Mesenchymal stem cell (in vitro differentiated cells and primary cell): ENCODE measurements at regions not wholly inside any gene's neighbourhood (a gene's known extent, or its start where the extent isn't known, plus 50 kb on each side); places are given as distances from the start of the nearest gene placed in this dataset.

ENCODE experiments used
- DNase-seq: peaks from one replicate; pipeline ENCODE4 v3.0.0-alpha.2; 2013
- H2AFZ ChIP-seq: one replicate; pipeline ENCODE4 v1.6.1; 2013; ENCODE audit warnings: low read depth, mild to moderate bottlenecking, control low read depth, inconsistent platforms, low read length, moderate library complexity
- H2AK5ac ChIP-seq: 2 replicates; pipeline ENCODE4 v1.6.1; 2013; ENCODE audit warnings: low read length, moderate library complexity, mild to moderate bottlenecking, inconsistent platforms; ENCODE audit not compliant: severe bottlenecking
- H2BK120ac ChIP-seq: one replicate; pipeline ENCODE4 v1.6.1; 2013; ENCODE audit warnings: low read depth, mild to moderate bottlenecking, inconsistent platforms, low read length, moderate library complexity
- H2BK12ac ChIP-seq, 2 experiments: one replicate each; pipeline ENCODE4 v1.6.1; 2013; ENCODE audit warnings: inconsistent platforms in 2 of 2, low read length in 2 of 2, mild to moderate bottlenecking in 2 of 2, moderate library complexity in 2 of 2, control low read depth in 1 of 2
- H2BK15ac ChIP-seq: one replicate; pipeline ENCODE4 v1.6.1; 2013; ENCODE audit warnings: mild to moderate bottlenecking, low read depth, inconsistent platforms; ENCODE audit not compliant: poor library complexity, severe bottlenecking
- H2BK5ac ChIP-seq: 2 replicates; pipeline ENCODE4 v1.6.1; 2013; ENCODE audit warnings: low read depth, mild to moderate bottlenecking, low read length, control low read depth, inconsistent platforms; ENCODE audit not compliant: poor library complexity, severe bottlenecking
- H3K14ac ChIP-seq, 2 experiments: one replicate each; pipeline ENCODE4 v1.6.1; 2013; ENCODE audit warnings: inconsistent platforms in 2 of 2, low read length in 2 of 2, control low read depth in 1 of 2, mild to moderate bottlenecking in 1 of 2, moderate library complexity in 1 of 2
- H3K18ac ChIP-seq, 2 experiments: one replicate each; pipeline ENCODE4 v1.6.1; 2013; ENCODE audit warnings: inconsistent platforms in 2 of 2, low read length in 2 of 2, control low read depth in 1 of 2, low read depth in 1 of 2, mild to moderate bottlenecking in 1 of 2
- H3K23ac ChIP-seq, 2 experiments: one replicate each; pipeline ENCODE4 v1.6.1; 2013; ENCODE audit warnings: inconsistent platforms in 2 of 2, low read length in 2 of 2, mild to moderate bottlenecking in 2 of 2, moderate library complexity in 2 of 2, control low read depth in 1 of 2
- H3K27ac ChIP-seq: 2 replicates; pipeline ENCODE4 v1.5.1; 2013; ENCODE audit warnings: mild to moderate bottlenecking, moderate library complexity, low read length, control low read depth, inconsistent platforms; ENCODE audit not compliant: poor library complexity, severe bottlenecking
- H3K27me3 ChIP-seq, 2 experiments: 2 replicates each; pipeline versions ENCODE4 v1.6.1 to v1.7.0; 2013; ENCODE audit warnings: low read length in 2 of 2, mild to moderate bottlenecking in 2 of 2, moderate library complexity in 2 of 2, control low read depth in 1 of 2, inconsistent platforms in 1 of 2; ENCODE audit not compliant: control insufficient read depth in 1 of 2, insufficient read depth in 1 of 2
- H3K36me3 ChIP-seq, 2 experiments: 2 replicates each; pipeline versions ENCODE4 v1.6.1 to v1.7.0; 2013; ENCODE audit warnings: low read length in 2 of 2, control low read depth in 1 of 2, inconsistent platforms in 1 of 2, low read depth in 1 of 2, mild to moderate bottlenecking in 1 of 2; ENCODE audit not compliant: insufficient read depth in 2 of 2, control insufficient read depth in 1 of 2
- H3K4ac ChIP-seq, 2 experiments: one replicate each; pipeline ENCODE4 v1.6.1; 2013; ENCODE audit warnings: inconsistent platforms in 2 of 2, low read length in 2 of 2, mild to moderate bottlenecking in 2 of 2, moderate library complexity in 2 of 2, control low read depth in 1 of 2, low read depth in 1 of 2
- H3K4me1 ChIP-seq: 2 replicates; pipeline ENCODE4 v1.6.1; 2013; ENCODE audit warnings: low read depth, low read length, control low read depth; ENCODE audit not compliant: control insufficient read depth, insufficient read depth
- H3K4me2 ChIP-seq: 2 replicates; pipeline ENCODE4 v1.6.1; 2013; ENCODE audit warnings: low read length, mild to moderate bottlenecking, inconsistent platforms; ENCODE audit not compliant: poor library complexity, severe bottlenecking
- H3K4me3 ChIP-seq, 2 experiments: 2 replicates each; pipeline versions ENCODE4 v1.5.1 to v1.7.0; 2013; ENCODE audit warnings: low read length in 2 of 2, mild to moderate bottlenecking in 2 of 2, control low read depth in 1 of 2, low read depth in 1 of 2; ENCODE audit not compliant: insufficient read depth in 1 of 2
- H3K79me1 ChIP-seq: replicated peaks from 2 replicates; pipeline ENCODE4 v1.6.1; 2013; ENCODE audit warnings: mild to moderate bottlenecking, control low read depth, low read length, inconsistent platforms; ENCODE audit not compliant: poor library complexity, severe bottlenecking
- H3K9ac ChIP-seq: 2 replicates; pipeline ENCODE4 v1.7.0; 2013; ENCODE audit warnings: mild to moderate bottlenecking, low read length, moderate library complexity
- H3K9me3 ChIP-seq: 2 replicates; pipeline ENCODE4 v1.7.0; 2013; ENCODE audit warnings: mild to moderate bottlenecking, low read length; ENCODE audit not compliant: control insufficient read depth
- H4K8ac ChIP-seq: one replicate; pipeline ENCODE4 v1.6.1; 2013; ENCODE audit warnings: inconsistent platforms, mild to moderate bottlenecking, low read length, moderate library complexity
- H4K91ac ChIP-seq: one replicate; pipeline ENCODE4 v1.6.1; 2013; ENCODE audit warnings: mild to moderate bottlenecking, low read length, inconsistent platforms
- WGBS: methylation state at CpG from one replicate; pipeline ENCODE4 v1.1.7; 2013; ENCODE audit warnings: mixed read lengths; 5-methylcytosine and 5-hydroxymethylcytosine counted together

- H3K27ac ChIP-seq = no peak overlapping the region
Observed at GRCh38 chr1:14511166-14511680, 87.3 kb upstream of the KAZN start.

GRCh38 chr1:14511796-14512585, 86.5 kb upstream of the KAZN start:
- Histone ChIP-seq H2BK5ac (no peak overlapping the region), H4K8ac (no peak overlapping the region), H2BK120ac (no peak overlapping the region), H2BK15ac (no peak overlapping the region), H3K27ac (no peak overlapping the region), H4K91ac (no peak overlapping the region), H3K4ac (no peak overlapping the region), H3K18ac (no peak overlapping the region), H3K36me3 (no peaks in the 10 kb centered on the region), H3K14ac (no peak overlapping the region), H3K9me3 (no peaks in the 10 kb centered on the region), H3K23ac (no peak overlapping the region), H3K79me1 (no peaks in the 10 kb centered on the region), H2BK12ac (no peak overlapping the region), H3K4me2 (no peak overlapping the region), H2AK5ac (no peak overlapping the region), H3K9ac (no peak overlapping the region), H3K4me1 (no peaks in the 10 kb centered on the region), H2AFZ (no peak overlapping the region), H3K27me3 (no peaks in the 10 kb centered on the region), H3K4me3 (no peak overlapping the region)
- WGBS = 73% methylated on average over 12 of the region's 14 CpGs
- no peak for DNase-seq

More at GRCh38 chr1:14511166-14511680, 87.3 kb upstream of the KAZN start:
- Histone ChIP-seq H3K23ac (no peak overlapping the region), H3K4me3 (no peak overlapping the region), H3K27me3 (no peaks in the 10 kb centered on the region), H3K9me3 (no peaks in the 10 kb centered on the region), H4K8ac (no peak overlapping the region), H3K18ac (no peak overlapping the region), H2AFZ (no peak overlapping the region), H3K79me1 (no peaks in the 10 kb centered on the region), H3K4ac (no peak overlapping the region), H3K4me2 (no peak overlapping the region), H2AK5ac (no peak overlapping the region), H2BK120ac (no peak overlapping the region), H2BK5ac (no peak overlapping the region), H4K91ac (no peak overlapping the region), H3K9ac (no peak overlapping the region), H3K14ac (no peak overlapping the region), H3K4me1 (no peaks in the 10 kb centered on the region), H2BK15ac (no peak overlapping the region), H3K36me3 (no peaks in the 10 kb centered on the region), H2BK12ac (no peak overlapping the region)
- WGBS = 100% methylated on average over 1 of the region's 2 CpGs
- no peak for DNase-seq

GRCh38 chr1:14513111-14513510, 85.4 kb upstream of the KAZN start:
- Histone ChIP-seq H4K91ac (no peak overlapping the region), H3K4me1 (no peaks in the 10 kb centered on the region), H3K23ac (no peak overlapping the region), H3K18ac (no peak overlapping the region), H3K27me3 (no peaks in the 10 kb centered on the region), H2BK120ac (no peak overlapping the region), H2AFZ (no peak overlapping the region), H3K9ac (peak overlapping the region; percentile 11), H3K14ac (no peak overlapping the region), H2BK15ac (no peak overlapping the region), H3K4ac (no peak overlapping the region), H2AK5ac (no peak overlapping the region), H4K8ac (no peak overlapping the region), H3K9me3 (no peaks in the 10 kb centered on the region), H2BK5ac (no peak overlapping the region), H3K79me1 (no peaks in the 10 kb centered on the region), H3K27ac (no peak overlapping the region), H3K4me3 (no peak overlapping the region), H3K4me2 (no peak overlapping the region), H3K36me3 (no peaks in the 10 kb centered on the region), H2BK12ac (no peak overlapping the region)
- DNase-seq = no peak
- 89% methylated on average over 7 of the region's 7 CpGs for WGBS

GRCh38 chr1:14514739-14515138, 83.7 kb upstream of the KAZN start:
- H2BK12ac ChIP-seq = no peak overlapping the region
- H3K79me1 ChIP-seq = no peaks in the 10 kb centered on the region
- H2BK15ac ChIP-seq = no peak overlapping the region
- H3K27me3 ChIP-seq = no peaks in the 10 kb centered on the region
- no peaks in the 10 kb centered on the region for H3K36me3 ChIP-seq
- H3K4me2 ChIP-seq = no peak overlapping the region
- H2AK5ac ChIP-seq = no peak overlapping the region
- H3K4me3 ChIP-seq = no peak overlapping the region
- no peak overlapping the region for H3K18ac ChIP-seq
- H4K8ac ChIP-seq = no peak overlapping the region
- H3K9me3 ChIP-seq = no peaks in the 10 kb centered on the region
- no peak overlapping the region for H2BK120ac ChIP-seq
- no peak for DNase-seq
- H4K91ac ChIP-seq = no peak overlapping the region
- no peak overlapping the region for H3K23ac ChIP-seq
- no peak overlapping the region for H2BK5ac ChIP-seq
- no peak overlapping the region for H3K9ac ChIP-seq
- 90% methylated on average over 2 of the region's 2 CpGs for WGBS
- H3K4ac ChIP-seq = no peak overlapping the region
- H3K4me1 ChIP-seq = no peaks in the 10 kb centered on the region
- no peak overlapping the region for H3K27ac ChIP-seq
- no peak overlapping the region for H3K14ac ChIP-seq
- no peak overlapping the region for H2AFZ ChIP-seq
